Activated naive CD4-positive, alpha-beta T cell treated with Interleukin-2 at 50 U/mL for 16 hours (primary cell): ENCODE measurements at regions not wholly inside any gene's neighbourhood (a gene's known extent, or its start where the extent isn't known, plus 50 kb on each side); places are given as distances from the start of the nearest gene placed in this dataset.
"Not testable (repeated sequence)": the region's sequence is repeated elsewhere in the genome, so short reads cannot be mapped to it uniquely, and the experiment has no call there.

ENCODE experiments used
- DNase-seq: peaks from one replicate; pipeline ENCODE4 v3.0.0-alpha.2; 2020

DNA sequence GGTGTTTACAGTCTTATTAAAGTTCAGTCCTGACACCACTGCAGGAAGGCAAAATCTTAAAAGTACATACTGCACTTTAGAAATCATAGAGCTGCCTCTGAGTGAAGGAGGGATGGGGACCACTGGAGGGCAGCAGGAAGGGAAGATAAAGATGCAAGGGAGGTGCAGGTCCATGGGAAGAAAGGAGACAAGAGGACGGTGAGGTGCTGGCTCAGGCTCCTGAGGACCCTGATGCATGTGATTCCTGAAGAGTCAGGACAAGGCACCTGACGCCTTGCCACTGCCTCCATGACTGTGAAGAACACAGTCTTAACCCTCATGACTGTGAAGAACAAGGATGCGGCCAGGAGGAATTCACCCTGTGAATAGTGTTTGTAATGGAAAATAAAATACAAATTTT lies 116.2 kb upstream of the NPAS2 start:
- DNase-seq: no peak

DNA sequence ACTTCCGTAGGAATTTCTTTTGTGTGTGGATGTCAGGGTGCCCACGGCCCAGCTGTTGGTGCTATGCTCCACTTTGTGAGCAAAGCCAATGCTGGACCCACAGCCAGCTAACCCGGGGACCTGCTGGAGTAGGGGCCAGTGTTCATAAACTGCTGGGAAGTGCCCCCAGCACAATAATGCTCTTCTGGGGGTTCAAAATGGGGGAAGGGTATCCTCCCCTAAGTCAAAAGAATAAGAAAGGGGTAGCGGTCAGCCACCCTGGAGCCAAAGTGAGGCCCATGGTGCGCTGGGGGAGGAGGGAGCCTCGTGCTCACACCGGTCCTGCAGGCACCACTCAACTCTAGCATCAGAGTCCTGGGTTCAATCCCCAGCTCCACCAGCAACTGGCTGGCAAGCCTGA lies 115.8 kb upstream of the NPAS2 start:
- no peak for DNase-seq

GRCh38 chr2:100704711-100705110 lies 115.2 kb upstream of the NPAS2 start:
- no peak for DNase-seq

DNA sequence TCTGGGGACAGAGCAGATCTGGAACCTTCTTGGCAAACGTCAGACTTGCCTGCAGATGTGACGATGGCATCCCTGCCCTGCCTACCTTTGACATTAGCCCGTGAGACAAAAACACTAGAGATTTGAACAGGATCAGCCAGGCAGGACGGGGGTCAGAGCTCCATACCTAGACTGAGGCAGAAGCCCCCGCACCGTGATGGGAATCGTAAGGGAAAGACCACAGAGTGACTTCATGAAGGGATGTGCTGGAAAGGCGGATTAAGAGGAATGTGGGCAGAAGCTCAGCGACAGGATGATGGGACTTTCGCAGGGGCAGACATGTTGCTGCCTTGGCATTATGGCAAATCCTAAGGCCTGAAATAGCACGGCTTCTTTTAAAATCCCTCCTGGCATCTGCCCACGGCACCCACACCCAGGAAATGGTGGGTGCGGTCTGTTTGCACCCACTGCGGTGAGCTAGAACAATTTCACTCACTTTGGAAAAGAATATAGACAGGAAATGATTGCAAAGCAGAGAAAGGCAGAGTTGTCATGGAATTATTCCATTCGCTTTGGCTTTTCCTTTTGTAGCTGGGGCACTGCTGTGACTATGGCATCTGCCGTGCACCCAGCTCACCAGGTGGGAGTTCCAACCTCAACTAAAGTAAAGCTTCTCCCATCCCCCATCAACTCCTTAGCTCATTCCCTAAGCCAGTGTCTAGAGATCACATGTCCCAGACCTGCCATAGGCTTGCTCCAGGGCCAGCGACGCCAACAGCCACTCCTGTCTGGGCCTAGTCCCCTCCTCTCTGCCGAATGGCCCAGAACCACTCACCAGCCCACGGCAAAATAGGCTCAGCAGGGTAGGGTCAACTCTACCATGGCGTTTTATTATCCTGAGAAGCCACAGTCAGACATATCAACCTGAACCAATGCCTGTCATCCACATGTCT lies 112.7 kb upstream of the NPAS2 start:
- no peak for DNase-seq

GRCh38 chr2:100708333-100708732 lies 111.6 kb upstream of the NPAS2 start:
- no peak for DNase-seq

GRCh38 chr2:100713106-100713505 lies 106.8 kb upstream of the NPAS2 start:
- no peak for DNase-seq

DNA sequence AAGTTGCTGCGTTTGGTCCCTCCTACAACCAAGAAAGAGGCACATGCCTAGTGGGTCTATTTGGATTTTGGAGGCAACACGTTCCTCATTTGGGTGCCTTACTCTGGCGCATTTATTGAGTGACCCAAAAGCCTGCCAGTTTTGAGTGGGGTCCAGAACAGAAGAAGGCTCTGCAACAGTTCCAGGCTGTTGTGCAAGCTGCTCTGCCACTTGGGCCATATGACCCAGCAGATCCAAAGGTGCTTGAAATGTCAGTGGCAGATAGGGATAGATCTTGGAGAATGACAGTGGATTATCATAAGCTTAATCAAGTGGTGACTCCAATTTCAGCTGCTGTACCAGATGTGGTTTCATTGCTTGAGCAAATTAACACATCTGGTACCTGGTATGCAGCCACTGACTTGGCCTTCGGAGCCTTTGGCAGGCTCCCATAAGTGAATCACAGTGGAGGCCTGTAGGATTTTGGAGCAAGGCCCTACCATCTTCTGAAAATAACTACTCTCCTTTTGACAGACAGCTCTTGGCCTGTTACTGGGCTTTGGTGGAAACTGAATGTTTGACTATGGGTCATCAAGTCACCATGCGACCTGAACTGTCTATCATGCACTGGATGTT lies 105.4 kb upstream of the NPAS2 start:
- not testable (repeated sequence) for DNase-seq

- not testable (repeated sequence) for DNase-seq
These were observed 104.1 kb upstream of the NPAS2 start for GRCh38 chr2:100715861-100716260.

DNA sequence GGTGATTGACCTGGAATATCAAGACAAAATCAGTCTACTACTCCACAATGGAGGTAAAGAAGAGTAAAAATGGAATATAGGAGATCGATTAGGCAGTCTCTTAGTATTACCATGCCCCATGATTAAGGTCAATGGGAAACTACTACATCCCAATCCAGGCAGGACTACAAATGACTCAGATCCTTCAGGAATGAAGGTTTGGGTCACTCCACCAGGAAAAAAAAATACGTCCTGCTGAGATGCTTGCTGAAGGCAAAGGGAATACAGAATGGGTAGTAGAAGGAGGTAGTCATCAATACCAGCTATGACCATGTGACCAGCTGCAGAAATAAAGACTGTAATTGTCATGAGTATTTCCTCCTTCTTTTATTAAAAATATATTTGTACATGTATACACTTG lies 103.4 kb upstream of the NPAS2 start:
- no peak for DNase-seq

GRCh38 chr2:100718065-100718629 lies 101.8 kb upstream of the NPAS2 start:
- DNase-seq: no peak

DNA sequence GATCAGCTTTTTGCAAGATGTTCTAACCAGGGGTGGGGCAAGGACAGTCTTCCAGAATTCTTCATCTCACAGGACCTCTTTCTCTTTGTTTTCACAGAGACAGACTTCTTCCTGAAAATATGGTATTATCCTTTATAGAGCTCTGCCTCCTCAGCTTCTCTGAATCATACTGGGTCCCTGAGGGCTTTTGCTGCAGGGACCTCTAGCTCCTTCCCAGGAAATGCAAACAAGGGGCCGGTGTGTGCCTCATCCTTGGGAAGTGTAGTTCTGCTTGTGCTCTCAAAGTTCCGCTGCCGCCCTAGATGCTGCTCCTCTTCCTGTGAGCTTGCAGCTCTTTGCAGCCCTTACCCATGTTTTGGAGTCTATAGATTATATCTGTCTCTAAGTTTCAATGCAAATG lies 99.5 kb upstream of the NPAS2 start:
- no peak for DNase-seq

GRCh38 chr2:100721693-100722092 lies 98.2 kb upstream of the NPAS2 start:
- DNase-seq: no peak

DNA sequence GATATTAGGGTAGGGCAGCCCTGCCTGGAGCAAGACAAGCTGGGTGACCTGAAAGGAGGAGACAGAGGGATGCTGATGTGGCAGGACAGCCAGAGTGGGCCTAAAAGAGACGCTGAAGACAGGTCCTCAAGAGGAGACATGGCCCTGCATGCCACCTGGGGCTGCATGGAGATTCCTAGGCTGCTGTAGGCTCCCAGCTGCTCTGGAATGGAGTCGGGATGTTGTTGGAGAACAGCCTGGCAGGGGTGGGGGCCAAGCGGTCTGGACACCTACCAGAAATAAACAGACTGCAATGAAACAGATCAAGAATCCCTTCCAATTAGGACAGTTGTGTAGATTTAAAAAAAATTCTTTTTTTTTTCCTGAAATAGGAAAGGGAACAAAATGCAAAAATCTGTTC lies 97.8 kb upstream of the NPAS2 start:
- DNase-seq: no peak

- DNase-seq: no peak
These were observed 93.1 kb upstream of the NPAS2 start for GRCh38 chr2:100726866-100727265.

- peak; percentile 18 for DNase-seq
These were observed 89.6 kb upstream of the NPAS2 start for GRCh38 chr2:100730290-100730868.

DNA sequence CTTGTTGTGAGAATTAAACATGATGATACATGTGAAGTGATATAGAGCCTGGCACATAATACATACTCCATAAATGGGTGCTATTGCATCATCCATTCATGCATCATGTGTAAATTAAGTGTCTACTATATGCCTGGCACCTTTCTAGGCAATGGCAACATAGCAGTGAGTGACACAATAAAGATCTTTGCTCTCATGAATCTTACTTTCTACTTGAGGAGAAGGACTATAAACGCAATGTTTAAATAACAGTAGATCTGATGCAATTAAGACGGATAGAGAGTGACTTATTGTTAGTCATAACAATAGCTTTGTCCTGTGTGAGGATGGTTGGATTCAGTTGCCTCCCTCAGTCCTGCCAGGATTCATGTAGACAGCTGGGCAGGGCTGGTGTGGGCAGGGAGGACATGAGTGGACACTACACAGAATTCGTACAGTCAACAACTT lies 88.4 kb upstream of the NPAS2 start:
- no peak for DNase-seq

DNA sequence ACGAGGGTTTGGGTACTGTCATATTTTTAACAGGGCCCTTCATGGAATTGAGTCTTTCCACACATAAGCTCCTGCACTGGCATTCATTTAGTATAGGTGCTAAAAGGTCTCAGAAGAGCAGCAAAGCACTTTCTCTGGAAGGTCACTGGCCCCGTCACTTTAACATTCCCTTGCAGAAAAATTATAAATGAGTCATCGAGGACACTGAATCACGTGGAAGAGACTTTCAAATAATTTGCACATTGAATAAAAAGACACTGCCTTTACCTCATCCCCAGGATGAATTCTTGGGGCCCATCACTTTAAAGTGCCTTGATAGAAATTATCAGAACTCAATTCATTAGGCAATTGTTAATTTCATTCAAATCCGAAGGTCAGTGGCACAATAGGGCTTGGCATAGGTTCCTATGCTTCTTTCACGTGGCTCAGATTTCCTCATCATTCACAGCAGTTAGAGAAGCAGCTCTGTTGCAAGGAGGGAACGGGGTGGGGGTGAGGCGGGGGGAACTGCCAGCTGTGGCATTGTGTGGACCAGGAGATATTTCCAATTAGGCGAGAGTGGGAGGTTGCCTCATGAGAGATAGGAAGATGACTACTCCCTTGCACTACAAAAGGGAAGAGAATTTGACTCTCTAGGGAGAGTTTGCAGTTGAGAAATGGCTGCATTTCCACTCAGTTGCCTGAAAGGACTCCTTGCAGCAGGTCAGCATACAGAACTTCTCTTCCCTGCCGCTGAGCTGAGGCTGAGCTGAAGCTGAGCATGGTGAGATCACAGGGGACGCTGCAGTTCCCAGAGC lies 86.3 kb upstream of the NPAS2 start:
- no peak for DNase-seq

GRCh38 chr2:100736121-100736915 lies 83.6 kb upstream of the NPAS2 start:
- DNase-seq: no peak

GRCh38 chr2:100739735-100740432 lies 80.1 kb upstream of the NPAS2 start:
- no peak for DNase-seq

DNA sequence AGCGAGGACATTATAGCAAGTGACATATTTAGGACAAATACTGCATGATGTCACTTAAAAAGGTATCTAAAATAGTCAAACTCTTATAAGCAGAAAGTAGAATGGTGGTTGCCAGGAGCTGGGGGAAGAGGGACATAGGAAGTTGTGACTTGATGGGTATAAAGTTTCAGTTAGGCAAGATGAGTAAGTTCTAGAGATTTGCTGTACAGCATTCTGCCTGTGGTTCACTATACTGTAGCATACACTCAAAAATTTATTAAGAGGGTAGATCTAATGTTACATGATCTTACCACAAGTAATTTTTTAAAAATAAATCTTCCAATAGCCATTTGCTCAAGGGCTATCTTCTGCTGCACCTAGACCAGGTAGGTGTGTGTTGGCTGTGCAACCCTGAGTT lies 78.1 kb upstream of the NPAS2 start:
- no peak for DNase-seq
